ENCODE measurements at regions not wholly inside any gene's neighbourhood (a gene's known extent, or its start where the extent isn't known, plus 50 kb on each side); places are given as distances from the start of the nearest gene placed in this dataset.

GRCh38 chr3:20346916-20347315 is 160.9 kb upstream of the SGO1 start:
- no peak for DNase-seq (ENCODE audit: low read depth in 1 of 2, low spot score in 1 of 2)

- DNase-seq (ENCODE audit: low read depth in 1 of 2, low spot score in 1 of 2) = no peak
Observed at GRCh38 chr3:20346369-20346768, 160.4 kb upstream of the SGO1 start.

GRCh38 chr3:20344400-20344959 is 158.5 kb upstream of the SGO1 start:
- no peak for DNase-seq (ENCODE audit: low read depth in 1 of 2, low spot score in 1 of 2)

- DNase-seq (ENCODE audit: low read depth in 1 of 2, low spot score in 1 of 2) = no peak
Observed at GRCh38 chr3:20343790-20344189, 157.8 kb upstream of the SGO1 start.

GRCh38 chr3:20340324-20340928 is 154.4 kb upstream of the SGO1 start:
- peak; percentile 22 to 49 for DNase-seq (ENCODE audit: low read depth in 1 of 2, low spot score in 1 of 2)

- DNase-seq (ENCODE audit: low read depth in 1 of 2, low spot score in 1 of 2) = no peak
Observed at GRCh38 chr3:20336572-20336971, 150.6 kb upstream of the SGO1 start.

- DNase-seq (ENCODE audit: low read depth in 1 of 2, low spot score in 1 of 2) = no peak
Observed at GRCh38 chr3:20334842-20335241, 148.8 kb upstream of the SGO1 start.

- DNase-seq (ENCODE audit: low read depth in 1 of 2, low spot score in 1 of 2) = no peak
Observed at GRCh38 chr3:20327889-20328288, 141.9 kb upstream of the SGO1 start.

GRCh38 chr3:20326541-20326940 is 140.5 kb upstream of the SGO1 start:
- DNase-seq (ENCODE audit: low read depth in 1 of 2, low spot score in 1 of 2) = no peak

GRCh38 chr3:20325563-20325962 is 139.6 kb upstream of the SGO1 start:
- no peak for DNase-seq (ENCODE audit: low read depth in 1 of 2, low spot score in 1 of 2)

- no peak for DNase-seq (ENCODE audit: low read depth in 1 of 2, low spot score in 1 of 2)
Observed at GRCh38 chr3:20324664-20325478, 138.9 kb upstream of the SGO1 start.

- no peak for DNase-seq (ENCODE audit: low read depth in 1 of 2, low spot score in 1 of 2)
Observed at GRCh38 chr3:20323307-20323927, 137.4 kb upstream of the SGO1 start.

- DNase-seq (ENCODE audit: low read depth in 1 of 2, low spot score in 1 of 2) = no peak
Observed at GRCh38 chr3:20322085-20322484, 136.1 kb upstream of the SGO1 start.

GRCh38 chr3:20321391-20322047 is 135.5 kb upstream of the SGO1 start:
- DNase-seq (ENCODE audit: low read depth in 1 of 2, low spot score in 1 of 2) = no peak

- DNase-seq (ENCODE audit: low read depth in 1 of 2, low spot score in 1 of 2) = no peak
Observed at GRCh38 chr3:20320489-20320888, 134.5 kb upstream of the SGO1 start.

GRCh38 chr3:20319551-20319950 is 133.5 kb upstream of the SGO1 start:
- DNase-seq (ENCODE audit: low read depth in 1 of 2, low spot score in 1 of 2) = no peak

GRCh38 chr3:20317616-20318015 is 131.6 kb upstream of the SGO1 start:
- DNase-seq (ENCODE audit: low read depth in 1 of 2, low spot score in 1 of 2) = no peak

GRCh38 chr3:20316238-20316637 is 130.2 kb upstream of the SGO1 start:
- DNase-seq (ENCODE audit: low read depth in 1 of 2, low spot score in 1 of 2) = no peak

- no peak for DNase-seq (ENCODE audit: low read depth in 1 of 2, low spot score in 1 of 2)
Observed at GRCh38 chr3:20310629-20311028, 124.6 kb upstream of the SGO1 start.

- DNase-seq (ENCODE audit: low read depth in 1 of 2, low spot score in 1 of 2) = no peak
Observed at GRCh38 chr3:20307383-20307782, 121.4 kb upstream of the SGO1 start.

GRCh38 chr3:20305647-20306046 is 119.6 kb upstream of the SGO1 start:
- DNase-seq (ENCODE audit: low read depth in 1 of 2, low spot score in 1 of 2) = no peak

GRCh38 chr3:20302766-20303165 is 116.8 kb upstream of the SGO1 start:
- DNase-seq (ENCODE audit: low read depth in 1 of 2, low spot score in 1 of 2) = no peak
